ENCODE measurements at regions not wholly inside any gene's neighbourhood (a gene's known extent, or its start where the extent isn't known, plus 50 kb on each side); places are given as distances from the start of the nearest gene placed in this dataset.
"Not testable (repeated sequence)": the region's sequence is repeated elsewhere in the genome, so short reads cannot be mapped to it uniquely, and the experiment has no call there.

DNA sequence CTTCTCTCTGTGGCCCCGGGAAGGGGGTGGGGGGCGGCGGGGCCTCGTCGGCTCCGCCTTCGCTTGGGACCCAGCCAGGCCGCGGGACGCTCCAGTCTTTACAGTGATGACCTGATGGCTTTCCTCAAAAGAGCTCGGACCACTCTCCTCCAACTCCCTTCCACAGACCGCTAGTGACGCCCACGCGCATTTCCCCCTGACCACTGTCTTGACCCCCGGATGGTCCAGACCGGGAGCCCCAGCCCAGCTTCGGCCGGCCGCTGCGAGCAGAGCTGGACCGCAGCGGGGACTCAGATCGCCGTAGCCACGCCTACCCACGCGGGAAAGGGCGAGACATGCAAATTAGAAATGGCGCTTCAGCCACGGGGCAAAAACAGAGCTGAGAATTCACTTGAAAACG is 81.6 kb upstream of the RNU2-1 start:
- no peak for DNase-seq

DNA sequence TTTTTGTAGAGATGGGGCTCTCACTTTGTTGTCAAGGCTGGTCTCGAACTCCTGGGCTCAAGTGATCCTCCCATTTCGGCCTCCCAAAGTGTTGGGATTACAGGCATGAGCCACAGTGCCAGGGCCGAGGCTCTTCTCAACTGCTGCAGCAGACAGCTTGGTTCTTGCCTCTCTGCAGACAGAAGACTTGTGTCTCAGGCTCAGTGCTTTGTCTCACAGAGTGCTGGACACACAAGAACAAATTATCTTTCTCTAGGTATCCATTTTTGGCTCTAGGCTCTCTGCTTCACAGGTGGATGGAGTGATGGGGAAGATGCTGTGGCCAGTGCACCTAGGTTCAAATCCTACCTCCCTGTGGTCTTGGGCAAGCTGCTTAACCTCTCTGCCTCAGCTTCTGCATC is 80.8 kb upstream of the RNU2-1 start:
- DNase-seq = no peak

DNA sequence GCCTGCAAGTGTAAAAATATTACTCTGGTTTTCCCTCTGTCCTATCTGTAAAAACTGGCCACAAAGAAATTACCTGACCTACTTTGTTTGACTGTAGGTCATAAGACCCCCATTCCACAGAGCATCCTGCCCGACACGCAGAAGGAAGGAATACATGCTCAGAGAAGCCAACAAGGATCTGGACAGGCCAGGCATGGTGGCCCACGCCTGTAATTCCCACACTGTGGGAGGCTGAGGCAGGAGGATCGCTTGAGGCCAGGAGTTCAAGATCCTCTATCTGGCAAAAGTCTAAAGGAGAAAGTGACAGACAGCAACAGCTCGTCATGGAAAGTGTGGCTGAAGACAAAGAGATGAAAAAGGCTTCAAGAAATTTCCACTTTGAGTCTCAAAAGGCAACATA is 78.2 kb upstream of the RNU2-1 start:
- DNase-seq = no peak

GRCh38 chr17:43309505-43310332 is 75.9 kb upstream of the RNU2-1 start:
- no peak for DNase-seq

- DNase-seq = no peak
Observed at GRCh38 chr17:43308999-43309398, 75.2 kb upstream of the RNU2-1 start.

DNA sequence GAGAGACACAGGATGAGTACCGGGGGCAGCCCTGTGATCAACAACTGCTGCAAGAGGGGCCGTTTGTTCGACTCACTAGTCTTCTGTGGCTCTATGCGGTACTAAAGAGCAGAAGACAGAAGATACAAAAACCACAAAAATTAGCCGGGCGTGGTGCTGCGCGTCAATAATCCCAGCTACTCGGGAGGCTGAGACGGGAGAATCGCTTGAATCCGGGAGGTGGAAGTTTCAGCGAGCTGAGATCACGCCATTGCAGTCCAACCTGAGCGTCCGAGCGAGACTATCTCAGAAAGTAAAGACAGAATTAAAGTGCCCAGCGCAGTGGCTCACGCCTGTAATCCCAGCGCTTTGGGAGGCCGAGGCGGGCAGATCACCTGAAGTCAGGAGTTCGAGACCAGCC is 71.0 kb upstream of the RNU2-1 start:
- DNase-seq = not testable (repeated sequence)

GRCh38 chr17:43303049-43303448 is 69.3 kb upstream of the RNU2-1 start:
- not testable (repeated sequence) for DNase-seq

GRCh38 chr17:43299300-43300076 is 65.7 kb upstream of the RNU2-1 start:
- not testable (repeated sequence) for DNase-seq

DNA sequence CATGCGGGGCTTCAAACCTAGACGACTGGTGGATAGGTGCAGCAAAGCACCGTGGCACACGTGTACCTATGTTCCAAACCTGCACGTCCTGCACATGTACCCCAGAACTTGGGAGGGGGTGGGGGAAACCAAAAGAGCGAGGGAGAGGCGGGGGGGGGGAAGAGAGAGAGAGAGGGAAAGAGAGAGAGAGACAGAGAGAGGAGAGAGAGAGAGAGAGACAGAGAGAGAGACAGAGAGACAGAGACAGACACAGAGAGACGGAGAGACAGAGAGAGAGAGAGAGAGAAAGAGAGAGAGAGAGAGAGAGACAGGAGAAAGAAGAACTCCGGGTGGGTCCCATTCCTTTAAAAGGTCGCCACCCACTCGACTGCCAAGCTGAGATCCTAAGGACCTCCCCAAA is 55.9 kb upstream of the RNU2-1 start:
- not testable (repeated sequence) for DNase-seq

DNA sequence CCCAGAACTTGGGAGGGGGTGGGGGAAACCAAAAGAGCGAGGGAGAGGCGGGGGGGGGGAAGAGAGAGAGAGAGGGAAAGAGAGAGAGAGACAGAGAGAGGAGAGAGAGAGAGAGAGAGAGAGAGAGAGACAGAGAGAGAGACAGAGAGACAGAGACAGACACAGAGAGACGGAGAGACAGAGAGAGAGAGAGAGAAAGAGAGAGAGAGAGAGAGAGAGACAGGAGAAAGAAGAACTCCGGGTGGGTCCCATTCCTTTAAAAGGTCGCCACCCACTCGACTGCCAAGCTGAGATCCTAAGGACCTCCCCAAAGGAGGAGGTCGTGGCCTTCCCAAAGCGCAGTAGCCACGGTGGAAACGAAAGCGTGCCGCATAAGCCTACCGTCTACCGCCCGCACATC is 49.8 kb upstream of the RNU2-1 start:
- DNase-seq = not testable (repeated sequence)

Measured in NCI-H1417 (cell line).